ENCODE measurements at regions not wholly inside any gene's neighbourhood (a gene's known extent, or its start where the extent isn't known, plus 50 kb on each side); places are given as distances from the start of the nearest gene placed in this dataset.

DNA sequence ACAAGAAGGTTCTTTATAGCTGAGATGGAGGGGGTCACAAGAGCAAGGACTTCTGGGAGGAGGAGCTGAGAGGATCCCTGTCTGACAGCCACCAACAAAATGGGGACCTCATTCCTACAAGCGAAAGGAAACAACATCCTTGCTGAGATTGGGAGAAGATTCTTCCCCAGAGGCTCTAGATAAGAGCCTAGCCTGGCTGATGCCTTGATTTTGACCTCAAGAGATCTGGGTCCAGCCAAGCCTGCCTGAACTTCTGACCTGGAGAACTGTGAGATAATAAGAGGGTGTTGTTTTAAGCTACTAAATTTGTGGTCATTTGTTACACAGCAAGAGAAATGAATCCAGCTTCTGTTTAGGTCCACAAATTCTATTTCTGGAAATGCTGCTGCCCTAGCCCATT, 75.4 kb upstream of the SLC4A11 start:
- no peak for TF ChIP-seq CTCF (IDR thresholded peaks at IDR 0.05)
- no peak for TF ChIP-seq EP300 (IDR thresholded peaks at IDR 0.05)
- TF ChIP-seq BHLHE40 (IDR thresholded peaks at IDR 0.05; ENCODE audit: low read depth, low read length), result no peak
- TF ChIP-seq RCOR1 (IDR thresholded peaks at IDR 0.05; ENCODE audit: low read depth, low read length), result no peak
- TF ChIP-seq JUN (IDR thresholded peaks at IDR 0.05), result no peak
- TF ChIP-seq MYC (IDR thresholded peaks at IDR 0.05; ENCODE audit: borderline replicate concordance, low read length), result no peak
- TF ChIP-seq POLR2A (IDR thresholded peaks at IDR 0.05; ENCODE audit: low read length), result no peak

Measured in A549 (cell line).